ENCODE measurements at regions not wholly inside any gene's neighbourhood (a gene's known extent, or its start where the extent isn't known, plus 50 kb on each side); places are given as distances from the start of the nearest gene placed in this dataset.

DNA sequence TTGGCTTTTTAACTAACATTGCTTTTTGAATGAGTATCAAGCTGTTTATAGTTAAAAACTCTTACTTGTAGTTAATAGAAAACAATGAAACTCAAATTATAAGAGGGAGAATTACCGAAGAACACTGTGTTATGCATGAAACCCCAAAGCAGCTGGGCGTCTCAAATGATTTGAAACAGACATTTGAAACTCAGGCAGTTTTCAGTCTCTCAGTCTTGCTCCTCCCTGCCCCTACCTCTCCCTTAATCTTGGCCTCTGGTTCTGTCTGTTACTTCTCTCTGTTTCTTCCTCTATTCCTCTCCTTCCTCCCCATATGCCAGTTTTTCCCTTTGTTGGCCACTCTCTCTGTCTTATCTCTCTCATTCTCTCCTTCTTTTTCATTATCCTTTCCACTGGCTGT is 118.3 kb upstream of the SYNPR start:
- WGBS (ENCODE audit: low lambda C conversion rate) = 3% methylated on average over 2 of the region's 2 CpGs
- no peaks in the 10 kb centered on the region for H3K79me2 ChIP-seq (ENCODE audit: insufficient read depth, low read length)
- ChIA-PET CTCF (ENCODE audit: low intra/inter-chr PET ratio, low total read pairs) (no interaction called here), POLR2A (no interaction called here)
- H4K20me1 ChIP-seq (ENCODE audit: insufficient read depth, low read length) = no peaks in the 10 kb centered on the region
- H3K27me3 ChIP-seq (ENCODE audit: control insufficient read depth in 1 of 2, insufficient read depth in 2 of 2, low read length in 2 of 2) = no peaks in the 10 kb centered on the region
- no peaks in the 10 kb centered on the region for H3K4me1 ChIP-seq (ENCODE audit: insufficient read depth, low read length)
- no peaks in the 10 kb centered on the region for H3K9me3 ChIP-seq (ENCODE audit: low read length)
- no peak overlapping the region for H3K4me3 ChIP-seq (replicated peaks in 1 of 3; ENCODE audit: insufficient read depth in 1 of 3, low read depth in 2 of 3, low read length in 3 of 3)
- H2AFZ ChIP-seq (ENCODE audit: low read length) = no peak overlapping the region
- H3K9ac ChIP-seq (ENCODE audit: insufficient read depth, low read depth, low read length) = no peak overlapping the region
- TF ChIP-seq TOE1 (CRISPR knock-in tag; IDR thresholded peaks at IDR 0.05) = no peak
- TF ChIP-seq ZNF17 (CRISPR knock-in tag; IDR thresholded peaks at IDR 0.05) = no peak
- TF ChIP-seq, protein P1, sequence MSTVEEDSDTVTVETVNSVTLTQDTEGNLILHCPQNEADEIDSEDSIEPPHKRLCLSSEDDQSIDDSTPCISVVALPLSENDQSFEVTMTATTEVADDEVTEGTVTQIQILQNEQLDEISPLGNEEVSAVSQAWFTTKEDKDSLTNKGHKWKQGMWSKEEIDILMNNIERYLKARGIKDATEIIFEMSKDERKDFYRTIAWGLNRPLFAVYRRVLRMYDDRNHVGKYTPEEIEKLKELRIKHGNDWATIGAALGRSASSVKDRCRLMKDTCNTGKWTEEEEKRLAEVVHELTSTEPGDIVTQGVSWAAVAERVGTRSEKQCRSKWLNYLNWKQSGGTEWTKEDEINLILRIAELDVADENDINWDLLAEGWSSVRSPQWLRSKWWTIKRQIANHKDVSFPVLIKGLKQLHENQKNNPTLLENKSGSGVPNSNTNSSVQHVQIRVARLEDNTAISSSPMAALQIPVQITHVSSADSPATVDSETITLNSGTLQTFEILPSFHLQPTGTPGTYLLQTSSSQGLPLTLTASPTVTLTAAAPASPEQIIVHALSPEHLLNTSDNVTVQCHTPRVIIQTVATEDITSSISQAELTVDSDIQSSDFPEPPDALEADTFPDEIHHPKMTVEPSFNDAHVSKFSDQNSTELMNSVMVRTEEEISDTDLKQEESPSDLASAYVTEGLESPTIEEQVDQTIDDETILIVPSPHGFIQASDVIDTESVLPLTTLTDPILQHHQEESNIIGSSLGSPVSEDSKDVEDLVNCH (CRISPR knock-in tag; IDR thresholded peaks at IDR 0.05) = no peak
- no peak for TF ChIP-seq ZNF382 (CRISPR knock-in tag; IDR thresholded peaks at IDR 0.05; ENCODE audit: borderline replicate concordance)
- TF ChIP-seq, protein P2, sequence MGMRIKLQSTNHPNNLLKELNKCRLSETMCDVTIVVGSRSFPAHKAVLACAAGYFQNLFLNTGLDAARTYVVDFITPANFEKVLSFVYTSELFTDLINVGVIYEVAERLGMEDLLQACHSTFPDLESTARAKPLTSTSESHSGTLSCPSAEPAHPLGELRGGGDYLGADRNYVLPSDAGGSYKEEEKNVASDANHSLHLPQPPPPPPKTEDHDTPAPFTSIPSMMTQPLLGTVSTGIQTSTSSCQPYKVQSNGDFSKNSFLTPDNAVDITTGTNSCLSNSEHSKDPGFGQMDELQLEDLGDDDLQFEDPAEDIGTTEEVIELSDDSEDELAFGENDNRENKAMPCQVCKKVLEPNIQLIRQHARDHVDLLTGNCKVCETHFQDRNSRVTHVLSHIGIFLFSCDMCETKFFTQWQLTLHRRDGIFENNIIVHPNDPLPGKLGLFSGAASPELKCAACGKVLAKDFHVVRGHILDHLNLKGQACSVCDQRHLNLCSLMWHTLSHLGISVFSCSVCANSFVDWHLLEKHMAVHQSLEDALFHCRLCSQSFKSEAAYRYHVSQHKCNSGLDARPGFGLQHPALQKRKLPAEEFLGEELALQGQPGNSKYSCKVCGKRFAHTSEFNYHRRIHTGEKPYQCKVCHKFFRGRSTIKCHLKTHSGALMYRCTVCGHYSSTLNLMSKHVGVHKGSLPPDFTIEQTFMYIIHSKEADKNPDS (CRISPR knock-in tag; IDR thresholded peaks at IDR 0.05) = no peak
- no peak for TF ChIP-seq ZNF563 (CRISPR knock-in tag; IDR thresholded peaks at IDR 0.05)
- TF ChIP-seq RFXAP (CRISPR knock-in tag; IDR thresholded peaks at IDR 0.05; ENCODE audit: borderline replicate concordance) = no peak
- no TSS peak for BruUV-seq (replicated peaks)
- H3K27ac ChIP-seq (ENCODE audit: extremely low read length, insufficient read depth, low read length) = no peak overlapping the region
- H3K36me3 ChIP-seq (replicated peaks in 1 of 2; ENCODE audit: control insufficient read depth in 1 of 2, insufficient read depth in 2 of 2, low read length in 2 of 2) = no peaks in the 10 kb centered on the region
- FAIRE-seq (no peak), ATAC-seq (no peak), DNase-seq (ENCODE audit: low spot score) (no peak)
- intact Hi-C loops (cut with micrococcal nuclease; ENCODE audit: unreplicated experiment) = no loop called here
- in situ Hi-C loops (cut with HindIII; ENCODE audit: extremely low pct_ligation_motif_present, low pct_unique_long_range_greater_than_20kb) = no loop called here
- H3K4me2 ChIP-seq (ENCODE audit: low read depth, low read length) = no peak overlapping the region
